CD14-positive monocyte (primary cell): ENCODE measurements at regions not wholly inside any gene's neighbourhood (a gene's known extent, or its start where the extent isn't known, plus 50 kb on each side); places are given as distances from the start of the nearest gene placed in this dataset.

ENCODE experiments used
- DNase-seq, 3 donors: peaks; one replicate each; pipeline ENCODE4 v3.0.0-alpha.2; 2011 to 2022
- H2AFZ ChIP-seq: 2 replicates; pipeline ENCODE4 v1.6.0; 2012; ENCODE audit warnings: mild to moderate bottlenecking, low read depth, low read length, inconsistent platforms; ENCODE audit not compliant: insufficient read depth, poor library complexity, severe bottlenecking
- H3K27ac ChIP-seq, 2 donors: 1 replicate in 1 of 2; 2 replicates in 1 of 2; pipeline ENCODE4 v1.5.1; 2012 to 2013; ENCODE audit warnings: low read length in 2 of 2, control low read depth in 1 of 2, inconsistent platforms in 1 of 2, low read depth in 1 of 2, mild to moderate bottlenecking in 1 of 2
- H3K27me3 ChIP-seq, 2 donors: one replicate each; pipeline versions ENCODE4 v1.6.0 to v1.6.1; 2011 to 2013; ENCODE audit warnings: low read length in 2 of 2; ENCODE audit not compliant: control insufficient read depth in 2 of 2, insufficient read depth in 2 of 2
- H3K36me3 ChIP-seq, 2 donors: replicated peaks in 1 of 2; 1 replicate in 1 of 2; 2 replicates in 1 of 2; pipeline versions ENCODE4 v1.5.1 to v1.6.1; 2012 to 2013; ENCODE audit warnings: low read length in 2 of 2, control low read depth in 1 of 2, inconsistent platforms in 1 of 2, mild to moderate bottlenecking in 1 of 2; ENCODE audit not compliant: insufficient read depth in 2 of 2, control insufficient read depth in 1 of 2
- H3K4me1 ChIP-seq, 2 donors: 1 replicate in 1 of 2; 2 replicates in 1 of 2; pipeline versions ENCODE4 v1.5.1 to v1.6.1; 2012 to 2013; ENCODE audit warnings: low read length in 2 of 2, control low read depth in 1 of 2, inconsistent platforms in 1 of 2, mild to moderate bottlenecking in 1 of 2, moderate library complexity in 1 of 2; ENCODE audit not compliant: insufficient read depth in 2 of 2, control insufficient read depth in 1 of 2
- H3K4me2 ChIP-seq: replicated peaks from 2 replicates; pipeline ENCODE3; 2012; ENCODE audit warnings: low read length, moderate library complexity, mild to moderate bottlenecking; ENCODE audit not compliant: poor library complexity, severe bottlenecking; ENCODE audit errors: extremely low read depth
- H3K4me3 ChIP-seq, 3 experiments: fragments of 200-600 bp in 1 of 3; sonication (generic) in 1 of 3; replicated peaks in 1 of 3; 1 replicate in 2 of 3; 2 replicates in 1 of 3; pipeline ENCODE4 v1.5.1; 2011 to 2013; ENCODE audit warnings: low read length in 3 of 3, mild to moderate bottlenecking in 3 of 3, control low read depth in 2 of 3, low read depth in 2 of 3, inconsistent platforms in 1 of 3, moderate library complexity in 1 of 3
- H3K79me2 ChIP-seq: 2 replicates; pipeline ENCODE4 v1.6.0; 2012; ENCODE audit warnings: mild to moderate bottlenecking, control low read depth, inconsistent platforms, low read length, moderate library complexity; ENCODE audit not compliant: insufficient read depth
- H3K9ac ChIP-seq: 2 replicates; pipeline ENCODE4 v1.6.0; 2017; ENCODE audit warnings: low read length, mild to moderate bottlenecking; ENCODE audit not compliant: insufficient read depth, poor library complexity, severe bottlenecking
- H3K9me3 ChIP-seq, 2 donors: replicated peaks in 1 of 2; 1 replicate in 1 of 2; 2 replicates in 1 of 2; pipeline versions ENCODE4 v1.5.1 to v1.6.1; 2012 to 2013; ENCODE audit warnings: low read length in 2 of 2, control low read depth in 1 of 2; ENCODE audit not compliant: control insufficient read depth in 1 of 2, insufficient read depth in 1 of 2
- H4K20me1 ChIP-seq: 2 replicates; pipeline ENCODE4 v1.6.0; 2012; ENCODE audit warnings: mild to moderate bottlenecking, low read length, control low read depth, moderate library complexity; ENCODE audit not compliant: insufficient read depth
- H3K27ac Mint-ChIP-seq, 7 donors: one replicate each; pipeline ENCODE4 v1.8.0; 2020; ENCODE audit warnings: mild to moderate bottlenecking in 7 of 7, mixed read lengths in 7 of 7, moderate library complexity in 6 of 7, inconsistent platforms in 2 of 7
- H3K27me3 Mint-ChIP-seq, 3 donors: one replicate each; pipeline ENCODE4 v1.8.0; 2021 to 2022; ENCODE audit warnings: low read depth in 3 of 3, mild to moderate bottlenecking in 3 of 3, mixed read lengths in 3 of 3, moderate library complexity in 3 of 3, inconsistent platforms in 1 of 3
- H3K36me3 Mint-ChIP-seq, 2 donors: one replicate each; pipeline ENCODE4 v1.8.0; 2020; ENCODE audit warnings: mixed read lengths in 2 of 2, inconsistent platforms in 1 of 2, mild to moderate bottlenecking in 1 of 2
- H3K4me1 Mint-ChIP-seq: one replicate; pipeline ENCODE4 v1.8.0; 2020; ENCODE audit warnings: mild to moderate bottlenecking, mixed read lengths
- H3K4me3 Mint-ChIP-seq, 2 donors: one replicate each; pipeline ENCODE4 v1.8.0; 2020; ENCODE audit warnings: mild to moderate bottlenecking in 2 of 2, mixed read lengths in 2 of 2, moderate library complexity in 1 of 2
- H3K9me3 Mint-ChIP-seq, 7 donors: one replicate each; pipeline ENCODE4 v1.8.0; 2020 to 2022; ENCODE audit warnings: mixed read lengths in 7 of 7, mild to moderate bottlenecking in 6 of 7, moderate library complexity in 6 of 7, inconsistent platforms in 2 of 7
- WGBS: methylation state at CpG from one replicate; pipeline ENCODE4 v1.1.5; 2013; ENCODE audit warnings: missing lambda C conversion rate; ENCODE audit not compliant: insufficient coverage; 5-methylcytosine and 5-hydroxymethylcytosine counted together
- intact Hi-C, 2 donors: fragments of 100-400 bp; cut with micrococcal nuclease; formaldehyde crosslinking; loops; one replicate each; pipeline versions ENCODE4 v1.15.0 to v1.15.1; 2023
- TF ChIP-seq, protein P1 (sequence below): fragments of 200-600 bp; IDR thresholded peaks from one replicate; pipeline ENCODE4 v1.8.0; 2022; ENCODE audit warnings: antibody characterized with exemption, mild to moderate bottlenecking

DNA sequence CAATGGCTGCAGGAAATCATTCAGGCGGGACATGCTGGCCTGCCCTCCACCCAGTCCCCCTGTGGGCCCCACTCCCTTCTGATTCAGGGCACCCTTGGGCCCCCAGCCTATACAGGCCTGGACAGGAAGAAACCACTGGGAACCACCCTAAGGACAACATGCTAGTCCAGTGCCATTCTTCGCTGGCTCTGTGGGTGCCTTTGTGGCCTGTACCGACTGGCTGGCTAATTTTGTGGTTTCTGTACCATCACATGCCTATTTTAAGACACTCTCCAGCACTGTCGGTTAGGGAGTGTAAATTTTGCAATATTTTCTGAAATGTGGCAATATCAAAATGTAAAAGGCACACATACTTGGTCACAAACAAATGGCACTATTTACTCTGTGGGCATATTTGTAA is 61.4 kb upstream of the POLG start:
- H3K27me3 Mint-ChIP-seq: peaks cover 27 to 49% (median 41%) of the 10 kb centered on the region in 3 donors
- Histone ChIP-seq H3K79me2 (no peaks in the 10 kb centered on the region), H3K9me3 (no peaks in the 10 kb centered on the region), H3K36me3 (no peaks in the 10 kb centered on the region), H3K4me1 (peaks cover 68 to 77% of the 10 kb centered on the region in 2 donors), H2AFZ (no peak overlapping the region), H3K27ac (no peak overlapping the region), H3K4me2 (peak overlapping the region; percentile 49), H3K9ac (no peak overlapping the region), H3K4me3 (peak overlapping the region in 1 of 3 experiments; percentile 13), H3K27me3 (peaks cover 10 to 31% of the 10 kb centered on the region in 2 donors), H4K20me1 (no peaks in the 10 kb centered on the region)
- peaks cover 69% of the 10 kb centered on the region for H3K4me1 Mint-ChIP-seq
- peak overlapping the region in 3 of 7 donors; percentile 16 to 81 (median 37) for H3K27ac Mint-ChIP-seq
- peak; percentile 69 to 84 (median 83) for DNase-seq
- H3K9me3 Mint-ChIP-seq: peaks cover 0 to 7% (median 2%) of the 10 kb centered on the region in 7 donors
- intact Hi-C loops: loop anchor here in 1 of 2 donors (5.0 kb wide), 1 partner anchor 34 kb away; no protein-coding TSS in a partner anchor
- H3K4me3 Mint-ChIP-seq: no peak overlapping the region
- WGBS: 0% methylated on average over 2 of the region's 4 CpGs
- peaks cover 9 to 20% of the 10 kb centered on the region in 2 donors for H3K36me3 Mint-ChIP-seq
- TF ChIP-seq, protein P1, sequence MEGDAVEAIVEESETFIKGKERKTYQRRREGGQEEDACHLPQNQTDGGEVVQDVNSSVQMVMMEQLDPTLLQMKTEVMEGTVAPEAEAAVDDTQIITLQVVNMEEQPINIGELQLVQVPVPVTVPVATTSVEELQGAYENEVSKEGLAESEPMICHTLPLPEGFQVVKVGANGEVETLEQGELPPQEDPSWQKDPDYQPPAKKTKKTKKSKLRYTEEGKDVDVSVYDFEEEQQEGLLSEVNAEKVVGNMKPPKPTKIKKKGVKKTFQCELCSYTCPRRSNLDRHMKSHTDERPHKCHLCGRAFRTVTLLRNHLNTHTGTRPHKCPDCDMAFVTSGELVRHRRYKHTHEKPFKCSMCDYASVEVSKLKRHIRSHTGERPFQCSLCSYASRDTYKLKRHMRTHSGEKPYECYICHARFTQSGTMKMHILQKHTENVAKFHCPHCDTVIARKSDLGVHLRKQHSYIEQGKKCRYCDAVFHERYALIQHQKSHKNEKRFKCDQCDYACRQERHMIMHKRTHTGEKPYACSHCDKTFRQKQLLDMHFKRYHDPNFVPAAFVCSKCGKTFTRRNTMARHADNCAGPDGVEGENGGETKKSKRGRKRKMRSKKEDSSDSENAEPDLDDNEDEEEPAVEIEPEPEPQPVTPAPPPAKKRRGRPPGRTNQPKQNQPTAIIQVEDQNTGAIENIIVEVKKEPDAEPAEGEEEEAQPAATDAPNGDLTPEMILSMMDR: no peak

DNA sequence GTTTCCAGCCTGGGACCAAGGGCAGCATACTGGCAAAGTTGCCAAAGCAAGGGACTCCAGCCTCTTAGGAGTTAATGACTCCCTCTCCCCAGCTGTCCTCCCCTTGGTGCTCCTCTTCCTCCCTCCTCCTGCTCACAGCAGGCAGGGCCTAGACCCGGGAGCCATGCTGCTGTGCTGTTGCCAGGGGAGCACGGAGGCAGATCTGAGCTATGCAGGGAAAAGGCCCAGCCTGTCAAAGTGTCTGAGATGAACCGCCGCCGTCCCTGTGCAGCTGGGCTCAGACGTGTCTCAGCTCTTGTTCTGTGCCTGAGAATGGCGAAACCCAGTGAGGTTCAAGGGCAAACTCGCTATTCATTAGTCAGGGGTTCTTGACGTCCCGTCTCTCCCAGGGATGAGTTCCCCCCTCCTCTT is 60.8 kb upstream of the POLG start:
- Histone ChIP-seq H3K4me2 (peak overlapping the region; percentile 49), H3K36me3 (no peaks in the 10 kb centered on the region), H3K4me3 (peak overlapping the region in 1 of 3 experiments; percentile 13), H2AFZ (no peak overlapping the region), H3K79me2 (no peaks in the 10 kb centered on the region), H3K27me3 (peaks cover 7 to 25% of the 10 kb centered on the region in 2 donors), H3K27ac (no peak overlapping the region), H3K9ac (no peak overlapping the region), H4K20me1 (no peaks in the 10 kb centered on the region), H3K4me1 (peaks cover 63 to 72% of the 10 kb centered on the region in 2 donors), H3K9me3 (no peaks in the 10 kb centered on the region)
- Mint-ChIP-seq H3K36me3 (peaks cover 13 to 23% of the 10 kb centered on the region in 2 donors), H3K27ac (peak overlapping the region in 3 of 7 donors; percentile 6 to 81 (median 37)), H3K27me3 (peaks cover 22 to 44% (median 36%) of the 10 kb centered on the region in 3 donors), H3K9me3 (peaks cover 0 to 6% (median under 1%) of the 10 kb centered on the region in 7 donors), H3K4me3 (peak overlapping the region in 1 of 2 donors; percentile 11), H3K4me1 (peaks cover 64% of the 10 kb centered on the region)
- intact Hi-C loops: loop anchor here in 1 of 2 donors (5.0 kb wide), 1 partner anchor 33 kb away; no protein-coding TSS in a partner anchor
- peak; percentile 43 to 81 (median 55) for DNase-seq
- TF ChIP-seq, protein P1: no peak
- WGBS: 14% methylated on average over 7 of the region's 10 CpGs
